NCI-H2107 (cell line): ENCODE measurements at regions not wholly inside any gene's neighbourhood (a gene's known extent, or its start where the extent isn't known, plus 50 kb on each side); places are given as distances from the start of the nearest gene placed in this dataset.

Experiments used
- DNase-seq: peaks from one replicate; lab custom pipeline; 2025; lab: John Stamatoyannopoulos, UW

DNA sequence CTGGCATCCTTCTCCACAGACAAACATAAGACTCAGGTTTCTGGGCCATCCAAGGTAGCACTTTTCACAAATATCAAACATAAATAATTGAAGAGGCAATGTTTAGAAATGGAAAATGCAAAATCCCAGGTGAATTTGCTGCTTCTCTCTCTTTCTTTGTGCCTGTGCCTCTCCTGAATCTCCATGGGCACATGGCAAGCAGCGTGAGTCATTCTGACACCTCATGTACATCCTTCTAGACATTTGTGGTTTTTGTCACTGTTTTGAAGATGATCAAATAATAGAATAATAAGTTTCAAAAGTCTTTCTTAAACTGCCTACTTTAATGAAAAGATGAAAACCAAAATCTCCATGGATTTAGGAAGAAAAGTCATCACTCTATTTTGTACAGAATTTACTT, 60.3 kb upstream of the RAB11FIP2 start:
- DNase-seq: no peak

DNA sequence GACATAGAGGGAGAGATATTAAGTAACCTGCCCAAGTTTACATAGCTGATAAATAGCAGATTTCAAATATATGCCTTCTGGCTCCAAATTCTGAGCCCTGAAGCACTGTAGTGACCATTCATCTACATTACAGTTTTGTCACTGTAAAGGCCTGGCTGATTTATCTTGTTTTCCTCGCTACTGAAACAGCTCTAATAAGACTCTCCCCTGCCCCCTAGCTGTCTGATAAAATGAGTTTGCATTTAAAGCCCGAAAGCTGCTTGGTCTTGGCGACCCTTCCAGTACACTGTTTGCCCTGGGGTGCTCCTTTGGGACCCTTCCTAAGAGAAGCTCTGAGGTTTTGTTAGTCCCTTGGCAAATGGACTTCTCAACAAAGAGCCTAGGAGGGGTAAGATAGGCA, 59.7 kb upstream of the RAB11FIP2 start:
- DNase-seq: no peak

DNA sequence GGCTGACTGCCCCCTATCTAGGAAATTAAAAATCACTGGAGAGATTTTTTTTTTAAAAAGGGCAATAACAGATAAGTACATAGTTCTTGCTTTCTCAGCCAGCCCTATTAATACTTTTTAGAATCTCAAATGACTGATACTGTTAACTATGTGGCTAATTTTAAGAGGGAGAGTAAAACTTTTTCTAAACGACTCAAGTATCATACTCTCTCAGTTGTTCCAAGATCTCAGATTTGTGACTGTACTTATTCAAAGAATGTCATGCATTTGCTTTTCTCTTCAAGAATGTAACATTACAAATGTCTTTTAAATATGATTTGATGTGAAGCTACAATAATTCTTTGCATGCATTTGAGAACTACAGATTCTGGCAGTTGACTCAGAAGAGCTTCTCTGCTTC, 55.4 kb upstream of the RAB11FIP2 start:
- no peak for DNase-seq

DNA sequence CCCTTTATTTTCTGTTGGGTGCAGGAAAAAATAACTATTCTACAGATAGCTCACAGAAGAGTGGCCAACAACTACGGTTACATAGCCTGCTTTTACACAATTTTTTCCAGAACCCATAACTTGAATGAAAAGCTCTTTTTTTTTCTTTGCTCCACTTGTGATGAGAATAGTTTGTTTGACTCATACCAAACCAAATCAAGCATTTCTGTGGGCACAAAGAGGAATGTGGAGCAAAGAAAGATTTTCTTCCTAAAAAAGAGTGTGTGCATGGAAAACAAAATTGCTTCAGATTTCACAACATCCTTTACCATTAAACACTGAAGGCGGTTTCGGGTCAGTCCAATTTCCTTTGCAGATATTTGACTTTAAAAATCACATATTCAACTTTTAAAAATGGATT, 54.8 kb upstream of the RAB11FIP2 start:
- DNase-seq: no peak
